GM21360 (cell line): ENCODE measurements at regions not wholly inside any gene's neighbourhood (a gene's known extent, or its start where the extent isn't known, plus 50 kb on each side); places are given as distances from the start of the nearest gene placed in this dataset.

Source experiments
- ATAC-seq: cut with Tn5 transposase; IDR thresholded peaks from one replicate; pipeline ENCODE4 v1.9.1; 2021; ENCODE audit warnings: mild to moderate bottlenecking, moderate library complexity; ENCODE audit not compliant: unreplicated experiment

- no peak for ATAC-seq
Observed at GRCh38 chr11:11141065-11141464, 212.0 kb downstream of the CSNK2A3 start.

- ATAC-seq = no peak
Observed at GRCh38 chr11:11140510-11140909, 212.5 kb downstream of the CSNK2A3 start.

- no peak for ATAC-seq
Observed at GRCh38 chr11:11137339-11137738, 215.7 kb downstream of the CSNK2A3 start.

DNA sequence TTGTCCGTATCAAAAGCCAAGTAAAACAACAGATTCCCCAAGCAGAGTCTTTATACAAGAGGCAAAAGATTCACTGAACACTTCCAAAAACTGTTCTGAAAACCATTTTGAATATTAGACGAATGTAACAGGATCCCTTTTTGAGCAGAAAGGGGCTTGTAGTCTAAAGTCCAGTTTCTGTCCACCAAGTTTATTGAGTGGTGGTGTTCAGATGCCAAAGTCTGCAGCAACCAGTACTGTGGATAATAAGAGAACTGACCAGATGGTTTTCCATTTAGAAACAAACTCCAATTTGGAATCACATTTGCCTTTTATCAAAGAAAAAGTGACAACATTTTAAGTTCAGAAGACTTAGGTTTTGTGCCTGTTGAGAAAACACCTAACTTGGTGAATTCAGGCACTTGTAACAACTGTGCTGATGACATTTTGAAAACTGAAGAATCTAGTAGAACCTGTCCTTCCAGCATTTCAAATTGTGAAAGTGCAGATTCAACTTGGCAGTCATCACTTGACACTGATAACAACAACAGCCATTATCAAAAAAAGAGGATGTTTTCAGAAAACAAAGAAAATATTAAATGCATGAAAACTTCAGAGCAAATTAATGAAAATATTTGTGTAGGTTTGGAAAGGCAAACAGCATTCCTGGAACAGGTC is 217.1 kb downstream of the CSNK2A3 start:
- no peak for ATAC-seq

- ATAC-seq = no peak
Observed at GRCh38 chr11:11129118-11129517, 223.9 kb downstream of the CSNK2A3 start.

GRCh38 chr11:11125618-11126017 is 227.4 kb downstream of the CSNK2A3 start:
- no peak for ATAC-seq

DNA sequence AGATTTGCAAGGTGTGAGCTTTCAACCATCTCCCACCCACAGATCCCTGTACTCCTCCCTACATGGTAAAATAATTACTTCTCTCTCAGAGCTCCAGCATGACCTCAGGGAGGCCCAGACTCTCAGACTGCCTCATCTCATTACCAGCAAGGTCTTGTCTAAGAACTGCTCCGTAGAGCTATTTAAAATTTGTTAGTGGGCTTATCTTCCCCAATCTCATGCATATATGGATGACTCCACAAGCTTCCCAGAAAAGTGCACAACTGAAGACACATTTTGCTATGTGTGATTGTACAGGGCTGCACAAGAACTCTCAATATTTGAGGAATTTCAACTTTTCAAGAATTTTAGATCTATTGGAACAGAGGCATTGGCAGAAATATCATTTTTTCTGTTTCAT is 230.3 kb downstream of the CSNK2A3 start:
- no peak for ATAC-seq

GRCh38 chr11:11119917-11120316 is 233.1 kb downstream of the CSNK2A3 start:
- ATAC-seq = no peak

DNA sequence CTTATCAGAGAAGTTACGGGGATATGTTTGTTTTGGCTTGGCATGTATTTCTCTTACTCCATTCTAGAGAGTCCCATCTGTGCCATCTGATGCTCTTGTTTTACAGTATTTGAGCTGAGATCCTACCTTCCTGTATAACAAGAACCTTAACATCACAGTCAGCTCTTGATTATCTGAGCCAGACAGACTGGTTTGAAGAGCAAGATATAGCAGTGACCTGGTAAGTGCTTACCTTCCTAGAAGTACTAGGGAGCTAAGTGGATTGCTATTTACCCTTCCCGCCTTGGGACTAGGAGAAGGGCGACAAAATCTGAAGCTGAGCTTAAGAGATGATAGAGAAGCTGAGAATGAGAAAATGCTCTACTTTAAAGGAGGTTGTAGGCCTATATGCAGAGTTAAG is 235.3 kb downstream of the CSNK2A3 start:
- no peak for ATAC-seq

GRCh38 chr11:11115475-11115874 is 237.6 kb downstream of the CSNK2A3 start:
- ATAC-seq = no peak

DNA sequence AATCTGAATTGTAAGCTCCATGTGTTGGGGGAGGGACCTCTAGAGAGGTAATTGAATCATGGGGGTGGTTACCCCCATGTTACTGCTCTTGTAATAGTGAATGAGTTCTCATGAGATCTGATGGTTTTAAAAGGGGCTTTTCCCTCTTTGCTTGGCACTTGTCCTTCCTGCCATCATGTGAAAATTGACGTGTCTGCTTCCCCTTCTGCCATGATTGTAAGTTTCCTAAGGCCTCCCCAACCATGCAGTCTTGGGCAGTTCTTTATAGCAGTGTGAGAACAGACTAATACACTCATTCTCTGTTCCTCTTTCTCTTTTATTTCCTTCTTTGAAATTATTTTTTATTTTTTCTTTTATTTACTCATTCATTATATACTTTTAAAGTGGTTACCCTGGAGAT is 239.4 kb downstream of the CSNK2A3 start:
- no peak for ATAC-seq

DNA sequence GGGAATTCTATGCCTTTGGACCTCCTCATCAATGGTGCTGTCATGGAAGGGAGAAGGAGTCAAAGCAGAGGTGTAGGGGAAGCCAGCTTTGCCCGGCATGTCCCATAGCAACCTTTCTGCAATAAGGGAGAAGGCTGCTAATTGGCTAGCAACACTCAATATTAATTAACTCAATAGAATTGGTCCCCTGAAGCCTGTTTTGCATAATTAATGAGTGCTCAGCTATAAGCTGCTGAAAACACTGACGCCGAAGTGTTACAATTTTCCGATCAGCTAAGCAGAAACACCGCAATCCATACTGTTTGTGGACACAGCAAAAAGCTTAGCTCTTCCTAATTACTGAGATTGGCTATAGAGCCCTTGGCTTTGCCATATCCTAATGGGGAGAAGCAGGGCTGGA is 245.0 kb downstream of the CSNK2A3 start:
- ATAC-seq = no peak

DNA sequence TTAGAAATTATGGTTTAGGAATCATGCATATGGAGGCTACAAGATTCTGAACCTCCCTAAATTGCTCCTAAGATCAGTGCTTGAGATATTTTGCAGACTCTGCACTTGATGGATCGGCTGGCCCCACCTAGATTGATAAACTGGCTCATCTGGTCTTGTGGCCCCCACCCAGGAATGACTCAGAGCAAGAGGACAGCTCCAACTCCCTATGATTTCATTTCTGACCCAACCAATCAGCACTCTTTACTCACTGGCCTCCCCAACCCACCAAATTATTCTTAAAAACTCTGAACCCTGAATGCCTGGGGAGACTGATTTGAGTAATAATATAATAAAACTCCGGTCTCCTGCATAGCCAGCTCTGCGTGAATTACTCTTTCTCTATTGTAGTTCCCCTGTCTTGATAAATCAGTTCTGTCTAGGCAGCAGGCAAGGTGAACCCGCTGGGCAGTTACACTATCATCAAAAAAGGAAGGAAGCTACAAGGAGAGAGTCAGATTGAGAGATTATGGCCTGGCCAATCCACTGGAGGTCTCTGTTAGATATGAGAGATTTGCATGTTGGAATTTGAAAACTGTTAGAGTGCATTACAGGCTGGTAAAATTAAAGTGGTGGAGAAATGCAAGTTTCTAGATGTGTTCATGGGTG is 245.8 kb downstream of the CSNK2A3 start:
- ATAC-seq = no peak

- ATAC-seq = no peak
Observed at GRCh38 chr11:11105361-11105760, 247.5 kb upstream of the ZBED5 start.

DNA sequence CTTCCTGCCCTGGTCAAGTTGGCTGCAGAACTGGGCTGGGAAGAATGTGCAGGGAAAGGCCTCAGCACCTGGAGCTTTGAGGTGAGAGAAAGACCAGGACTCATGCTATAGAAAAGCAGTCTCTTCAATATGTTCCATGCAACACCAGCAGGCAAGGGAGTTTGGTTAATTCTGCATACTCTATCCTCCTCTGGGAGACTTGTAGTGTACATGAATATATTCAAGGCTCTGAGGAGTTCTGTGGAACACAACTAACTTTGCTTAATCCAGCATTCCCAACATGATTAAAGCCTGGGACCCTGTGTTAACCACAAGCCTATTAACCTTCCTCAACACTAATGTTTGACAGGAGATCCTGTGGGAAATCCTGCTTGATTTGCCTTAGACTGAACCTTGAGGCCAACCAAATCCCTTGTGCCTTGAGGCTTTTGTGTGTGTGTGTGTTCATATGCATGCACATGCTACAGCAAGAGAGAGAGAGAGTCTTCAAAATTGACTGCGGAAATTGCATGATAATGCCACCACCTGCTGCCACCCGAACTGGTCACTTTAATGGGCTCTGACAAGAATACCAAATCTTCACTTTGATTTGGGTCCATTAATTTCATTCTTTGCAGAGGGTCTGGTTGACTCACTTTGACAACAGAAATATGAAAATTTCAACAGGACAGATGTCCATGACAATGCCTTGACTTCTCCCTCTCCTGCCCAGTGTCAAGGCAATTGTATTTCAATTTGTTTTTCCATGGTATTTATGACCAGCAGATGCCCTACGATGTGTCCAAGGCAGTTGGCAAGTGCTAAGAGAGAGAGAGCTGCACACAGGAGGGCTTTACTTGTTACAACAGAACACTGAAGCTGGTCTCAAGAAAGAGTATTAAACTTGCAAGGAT is 238.2 kb upstream of the ZBED5 start:
- no peak for ATAC-seq

DNA sequence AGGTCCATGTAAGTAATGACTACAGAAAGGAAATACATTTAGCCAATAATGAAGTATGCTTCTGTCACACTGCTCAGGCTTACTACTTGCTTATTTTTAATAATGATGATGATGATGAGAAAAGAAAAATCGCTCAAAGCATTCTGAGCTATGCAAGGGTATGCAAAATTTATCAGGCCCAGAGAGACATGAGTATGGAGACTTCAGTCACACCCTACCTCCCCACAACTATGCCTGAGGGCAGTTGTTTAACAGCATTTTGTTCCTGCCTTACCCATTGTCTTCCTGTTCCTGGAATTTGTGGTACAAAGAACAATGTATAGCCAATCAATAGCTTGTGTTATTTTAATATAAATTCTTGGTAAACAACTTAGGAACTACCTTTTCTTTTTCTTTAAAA is 232.6 kb upstream of the ZBED5 start:
- no peak for ATAC-seq

GRCh38 chr11:11089805-11090204 is 232.0 kb upstream of the ZBED5 start:
- no peak for ATAC-seq

GRCh38 chr11:11086979-11087378 is 229.1 kb upstream of the ZBED5 start:
- no peak for ATAC-seq

- no peak for ATAC-seq
Observed at GRCh38 chr11:11085580-11085979, 227.7 kb upstream of the ZBED5 start.

DNA sequence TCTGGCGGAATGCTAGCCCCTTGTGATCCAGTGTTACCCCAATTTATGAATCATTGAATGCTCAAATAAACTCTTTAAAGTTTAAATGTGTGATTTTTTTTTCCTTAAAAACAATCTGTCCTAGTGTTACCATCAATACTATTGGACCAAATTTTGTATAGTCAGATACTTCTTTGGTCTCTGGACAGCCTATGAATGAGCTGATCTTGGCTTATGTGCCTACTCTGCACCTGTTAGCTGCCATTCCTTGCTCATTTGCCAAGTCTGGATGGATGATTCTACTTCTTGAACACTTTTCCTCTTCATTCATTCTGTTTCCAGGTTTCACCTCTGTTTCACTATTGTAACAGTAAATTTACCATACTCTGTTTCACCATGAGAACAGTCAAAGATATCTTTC is 226.5 kb upstream of the ZBED5 start:
- no peak for ATAC-seq

- no peak for ATAC-seq
Observed at GRCh38 chr11:11083441-11083840, 225.6 kb upstream of the ZBED5 start.

DNA sequence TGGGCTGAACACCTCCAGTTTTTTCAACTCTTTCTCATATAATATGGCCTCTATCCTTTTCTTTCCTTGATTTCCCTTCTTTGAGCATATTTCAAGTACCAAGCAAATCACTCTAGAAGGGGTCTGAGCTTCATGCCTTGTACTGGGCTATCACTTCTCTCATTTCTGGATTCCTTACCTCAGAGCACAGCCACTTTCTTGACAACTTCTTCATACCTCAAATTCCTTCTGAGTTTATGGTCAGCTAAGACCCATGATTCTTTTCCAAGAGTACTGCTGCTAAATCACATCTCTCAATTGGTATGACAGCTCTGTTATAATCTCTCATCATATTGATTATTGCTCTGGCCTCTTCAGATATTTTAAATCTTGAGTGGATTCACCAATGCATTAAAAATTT is 224.8 kb upstream of the ZBED5 start:
- no peak for ATAC-seq
